GM12878 (cell line): ENCODE measurements at regions not wholly inside any gene's neighbourhood (a gene's known extent, or its start where the extent isn't known, plus 50 kb on each side); places are given as distances from the start of the nearest gene placed in this dataset.

Experiments
- ATAC-seq: fragments of 200-7000 bp; cut with Tn5 transposase; 3 replicates; pipeline ENCODE4 v1.9.1; 2020; ENCODE audit warnings: mild to moderate bottlenecking, moderate library complexity
- BruUV-seq: library from RNA; stranded (reverse); fragments of 400-500 nt; replicated peaks from 2 replicates; lab custom pipeline; 2021; lab: Mats Ljungman, UMichigan
- CTCF ChIA-PET: fragments of 300-600 bp; sonication (Branson Sonifier 250); formaldehyde crosslinking; extraction: SDS; loops from one replicate; lab custom pipeline; 2021; ENCODE audit warnings: inconsistent platforms; lab: Yijun Ruan, JAX
- POLR2A ChIA-PET: fragments of 350-600 bp; formaldehyde crosslinking; extraction: SDS; loops from one replicate; lab custom pipeline; 2021; ENCODE audit warnings: inconsistent platforms; lab: Charles Lee
- RAD21 ChIA-PET: fragments of 300-600 bp; sonication (Branson Sonifier 250); formaldehyde crosslinking; loops from one replicate; lab custom pipeline; 2023; ENCODE audit warnings: antibody characterized with exemption; ENCODE audit not compliant: unreplicated experiment; lab: Charles Lee
- SMC1A ChIA-PET: fragments of 300-600 bp; sonication (Branson Sonifier 250); formaldehyde crosslinking; loops from one replicate; lab custom pipeline; 2023; ENCODE audit not compliant: unreplicated experiment, uncharacterized antibody; lab: Charles Lee
- DNase-seq: peaks from one replicate; pipeline ENCODE4 v3.0.0-alpha.2; 2011; ENCODE audit warnings: low read depth, low spot score
- FAIRE-seq: peaks from 3 replicates; lab custom pipeline; 2011; peaks lifted over from hg19 to GRCh38; lab: Jason Lieb, UNC
- H2AFZ ChIP-seq: 2 replicates; pipeline ENCODE4 v1.6.0; 2011; ENCODE audit warnings: low read depth, low read length, control low read depth; ENCODE audit not compliant: control insufficient read depth
- H3K27ac ChIP-seq: 2 replicates; pipeline ENCODE4 v1.5.1; 2011; ENCODE audit warnings: control low read depth; ENCODE audit not compliant: control insufficient read depth, insufficient read depth
- H3K27me3 ChIP-seq, 2 experiments: replicated peaks in 1 of 2; 2 replicates each; pipeline versions ENCODE4 v1.6.0 to v1.6.1; 2011; ENCODE audit warnings: low read length in 1 of 2; ENCODE audit not compliant: control insufficient read depth in 2 of 2, insufficient read depth in 2 of 2
- H3K36me3 ChIP-seq, 2 experiments: 2 replicates each; pipeline ENCODE4 v1.5.1; 2011; ENCODE audit warnings: low read length in 1 of 2; ENCODE audit not compliant: control insufficient read depth in 2 of 2, insufficient read depth in 2 of 2
- H3K4me1 ChIP-seq: 2 replicates; pipeline ENCODE4 v1.6.1; 2011; ENCODE audit warnings: mild to moderate bottlenecking, low read length, moderate library complexity, mixed read lengths; ENCODE audit not compliant: control insufficient read depth, insufficient read depth
- H3K4me2 ChIP-seq: 2 replicates; pipeline ENCODE4 v1.6.0; 2011; ENCODE audit warnings: control low read depth; ENCODE audit not compliant: control insufficient read depth, insufficient read depth
- H3K4me3 ChIP-seq: fragments of 200-600 bp; sonication (generic); 2 replicates; pipeline ENCODE4 v1.5.1; 2016
- H3K79me2 ChIP-seq: 2 replicates; pipeline ENCODE4 v1.6.0; 2011; ENCODE audit warnings: low read length; ENCODE audit not compliant: control insufficient read depth, insufficient read depth
- H3K9ac ChIP-seq: 2 replicates; pipeline ENCODE4 v1.8.0; 2011; ENCODE audit warnings: low read length, control low read depth, mixed read lengths; ENCODE audit not compliant: control insufficient read depth, insufficient read depth
- H3K9me3 ChIP-seq: replicated peaks from 3 replicates; pipeline ENCODE4 v1.5.1; 2011; ENCODE audit warnings: mild to moderate bottlenecking, low read length; ENCODE audit not compliant: control insufficient read depth, insufficient read depth
- H4K20me1 ChIP-seq: 2 replicates; pipeline ENCODE4 v1.6.0; 2011; ENCODE audit not compliant: control insufficient read depth, insufficient read depth
- EP300 ChIP-seq, 2 experiments: fragments of 150-350 bp in 1 of 2; IDR thresholded peaks; 2 replicates each; pipeline ENCODE4 v1.6.1; 2011 to 2012; ENCODE audit warnings: low read depth in 2 of 2, low read length in 2 of 2, borderline replicate concordance in 1 of 2, improper control_type of control experiment in 1 of 2, inconsistent platforms in 1 of 2; ENCODE audit not compliant: control insufficient read depth in 1 of 2
- IKZF1 ChIP-seq: fragments of 450-650 bp; conservative IDR thresholded peaks from 2 replicates; pipeline ENCODE4 v1.6.1; 2017; ENCODE audit warnings: antibody characterized with exemption, mild to moderate bottlenecking
- IRF4 ChIP-seq: IDR thresholded peaks from 2 replicates; pipeline ENCODE4 v1.6.1; 2011; ENCODE audit warnings: low read depth, low read length
- MEF2A ChIP-seq: IDR thresholded peaks from 2 replicates; pipeline ENCODE4 v1.6.1; 2011; ENCODE audit warnings: low read depth, mild to moderate bottlenecking, low read length, moderate library complexity; ENCODE audit not compliant: insufficient read depth
- NKRF ChIP-seq: fragments of 450-650 bp; conservative IDR thresholded peaks from 2 replicates; pipeline ENCODE4 v1.6.1; 2017; ENCODE audit warnings: mild to moderate bottlenecking, moderate library complexity
- POLR2AphosphoS2 ChIP-seq: IDR thresholded peaks from 2 replicates; pipeline ENCODE4 v1.6.1; 2011; ENCODE audit warnings: low read depth, mild to moderate bottlenecking, low read length, improper control_type of control experiment, moderate library complexity
- RUNX3 ChIP-seq: IDR thresholded peaks from 2 replicates; pipeline ENCODE4 v1.6.1; 2012; ENCODE audit warnings: low read length, inconsistent platforms
- SIN3A ChIP-seq: IDR thresholded peaks from 2 replicates; pipeline ENCODE4 v1.6.1; 2012; ENCODE audit warnings: low read depth, low read length, improper control_type of control experiment
- SIX5 ChIP-seq: IDR thresholded peaks from 2 replicates; pipeline ENCODE4 v1.6.1; 2011; ENCODE audit warnings: mild to moderate bottlenecking, low read depth, low read length, moderate library complexity; ENCODE audit not compliant: severe bottlenecking
- SKIL ChIP-seq: fragments of 450-650 bp; IDR thresholded peaks from 2 replicates; pipeline ENCODE4 v1.6.1; 2017; ENCODE audit warnings: mild to moderate bottlenecking, low read depth, inconsistent platforms; ENCODE audit not compliant: poor library complexity, severe bottlenecking
- SPI1 ChIP-seq: IDR thresholded peaks from 2 replicates; pipeline ENCODE4 v1.6.1; 2011; ENCODE audit warnings: low read depth, mild to moderate bottlenecking, low read length, moderate library complexity, borderline replicate concordance; ENCODE audit not compliant: insufficient read depth
- SRF ChIP-seq, 2 experiments: IDR thresholded peaks; 2 replicates each; pipeline ENCODE4 v1.6.1; 2011; ENCODE audit warnings: low read depth in 2 of 2, low read length in 2 of 2, mild to moderate bottlenecking in 1 of 2, moderate library complexity in 1 of 2
- TCF7 ChIP-seq: IDR thresholded peaks from 2 replicates; pipeline ENCODE4 v1.6.1; 2014; ENCODE audit warnings: antibody characterized with exemption, borderline replicate concordance
- WGBS: methylation state at CpG from one replicate; pipeline ENCODE4 v1.1.6; 2016; ENCODE audit warnings: low lambda C conversion rate; ENCODE audit not compliant: insufficient replicate concordance, insufficient coverage; ENCODE audit errors: missing lambda C conversion rate; 5-methylcytosine and 5-hydroxymethylcytosine counted together
- in situ Hi-C: fragments of 300-500 bp; cut with MboI; formaldehyde crosslinking; loops from 9 replicates; pipeline ENCODE4 v1.14.3; 2018; ENCODE audit warnings: mixed read lengths
- intact Hi-C: fragments of 100-400 bp; cut with micrococcal nuclease; formaldehyde crosslinking; loops from one replicate; pipeline ENCODE4 v1.14.2; 2022; ENCODE audit not compliant: unreplicated experiment

- no peaks in the 10 kb centered on the region for H4K20me1 ChIP-seq
- H3K4me3 ChIP-seq = no peak overlapping the region
- 26% methylated on average over 6 of the region's 6 CpGs for WGBS
- ChIA-PET CTCF (no interaction called here), RAD21 (no interaction called here), POLR2A (no interaction called here), SMC1A (no interaction called here)
- no TSS peak for BruUV-seq
- no peaks in the 10 kb centered on the region for H3K79me2 ChIP-seq
- intact Hi-C loops (no loop called here), in situ Hi-C loops (no loop called here)
- no peaks in the 10 kb centered on the region for H3K4me1 ChIP-seq
- DNase-seq (no peak), ATAC-seq (no peak), FAIRE-seq (no peak)
- H3K27ac ChIP-seq = no peak overlapping the region
- H3K9me3 ChIP-seq = no peaks in the 10 kb centered on the region
- TF ChIP-seq POLR2AphosphoS2 (no peak), SKIL (no peak), EP300 (IDR thresholded peaks at IDR 0.05; ENCODE audit: borderline replicate concordance in 1 of 2, control insufficient read depth in 1 of 2, low read depth in 2 of 2, low read length in 2 of 2) (no peak)
- no peak overlapping the region for H2AFZ ChIP-seq
- H3K27me3 ChIP-seq = no peaks in the 10 kb centered on the region
- H3K9ac ChIP-seq = no peak overlapping the region
- H3K36me3 ChIP-seq = no peaks in the 10 kb centered on the region
- no peak overlapping the region for H3K4me2 ChIP-seq
Measured at GRCh38 chr6:17218023-17218748, 63.0 kb upstream of the RBM24 start.

GRCh38 chr6:17218749-17219093 lies 62.4 kb upstream of the RBM24 start:
- no peaks in the 10 kb centered on the region for H3K4me1 ChIP-seq
- ATAC-seq = no peak
- H3K27me3 ChIP-seq = no peaks in the 10 kb centered on the region
- H2AFZ ChIP-seq = no peak overlapping the region
- BruUV-seq = no TSS peak
- CTCF ChIA-PET = no interaction called here
- RAD21 ChIA-PET = no interaction called here
- H4K20me1 ChIP-seq = no peaks in the 10 kb centered on the region
- no peaks in the 10 kb centered on the region for H3K79me2 ChIP-seq
- no peak for DNase-seq
- SMC1A ChIA-PET = no interaction called here
- POLR2A ChIA-PET = no interaction called here
- 0% methylated on average over 1 of the region's 1 CpG for WGBS
- H3K9me3 ChIP-seq = no peaks in the 10 kb centered on the region
- no peak overlapping the region for H3K4me2 ChIP-seq
- in situ Hi-C loops = no loop called here
- no peaks in the 10 kb centered on the region for H3K36me3 ChIP-seq
- intact Hi-C loops = no loop called here
- H3K9ac ChIP-seq = no peak overlapping the region
- no peak for FAIRE-seq
- no peak overlapping the region for H3K4me3 ChIP-seq
- no peak overlapping the region for H3K27ac ChIP-seq
- TF ChIP-seq SIX5 (no peak), IKZF1 (no peak), RUNX3 (no peak), SIN3A (no peak), SRF (IDR thresholded peaks at IDR 0.05; ENCODE audit: low read depth in 2 of 2, low read length in 2 of 2) (no peak), SPI1 (no peak), MEF2A (no peak), TCF7 (no peak), NKRF (no peak), IRF4 (no peak)
